ENCODE measurements at regions not wholly inside any gene's neighbourhood (a gene's known extent, or its start where the extent isn't known, plus 50 kb on each side); places are given as distances from the start of the nearest gene placed in this dataset.

GRCh38 chr12:87119713-87120112, 863.5 kb upstream of the MGAT4C start:
- no peak overlapping the region for H2AFZ ChIP-seq (ENCODE audit: insufficient read depth, low read depth, low read length, poor library complexity, severe bottlenecking)
- no peaks in the 10 kb centered on the region for H3K27me3 ChIP-seq (replicated peaks in 1 of 4; ENCODE audit: control extremely low read depth in 1 of 4, control insufficient read depth in 3 of 4, insufficient read depth in 4 of 4, low read length in 3 of 4)
- H3K4me2 ChIP-seq (replicated peaks; ENCODE audit: low read depth, low read length, poor library complexity, severe bottlenecking): no peak overlapping the region
- ChIA-PET POLR2A (no interaction called here), CTCF (no interaction called here)
- H3K4me3 Mint-ChIP-seq: no peak overlapping the region
- H3K9me3 ChIP-seq (ENCODE audit: control extremely low read depth in 1 of 3, control insufficient read depth in 2 of 3, insufficient read depth in 1 of 3, low read length in 2 of 3): peaks cover 0 to 4% (median 0%) of the 10 kb centered on the region in 3 donors
- H4K20me1 ChIP-seq (ENCODE audit: control insufficient read depth, insufficient read depth, low read length, poor library complexity, severe bottlenecking): no peaks in the 10 kb centered on the region
- no peaks in the 10 kb centered on the region for H3K9me3 Mint-ChIP-seq (ENCODE audit: insufficient read depth)
- ATAC-seq (ENCODE audit: low read depth) (no peak), DNase-seq (no peak)
- H3K4me1 Mint-ChIP-seq: no peaks in the 10 kb centered on the region
- no peaks in the 10 kb centered on the region for H3K79me2 ChIP-seq (ENCODE audit: control insufficient read depth, insufficient read depth, low read length)
- no peak overlapping the region for H3K27ac ChIP-seq (ENCODE audit: low read length in 2 of 2)
- H3K27me3 Mint-ChIP-seq: no peaks in the 10 kb centered on the region
- H3K27ac Mint-ChIP-seq: no peak overlapping the region
- TF ChIP-seq EZH2 (IDR thresholded peaks at IDR 0.05; ENCODE audit: borderline replicate concordance, insufficient read depth, low read depth, low read length, poor library complexity, severe bottlenecking): no peak
- TF ChIP-seq, protein P1, sequence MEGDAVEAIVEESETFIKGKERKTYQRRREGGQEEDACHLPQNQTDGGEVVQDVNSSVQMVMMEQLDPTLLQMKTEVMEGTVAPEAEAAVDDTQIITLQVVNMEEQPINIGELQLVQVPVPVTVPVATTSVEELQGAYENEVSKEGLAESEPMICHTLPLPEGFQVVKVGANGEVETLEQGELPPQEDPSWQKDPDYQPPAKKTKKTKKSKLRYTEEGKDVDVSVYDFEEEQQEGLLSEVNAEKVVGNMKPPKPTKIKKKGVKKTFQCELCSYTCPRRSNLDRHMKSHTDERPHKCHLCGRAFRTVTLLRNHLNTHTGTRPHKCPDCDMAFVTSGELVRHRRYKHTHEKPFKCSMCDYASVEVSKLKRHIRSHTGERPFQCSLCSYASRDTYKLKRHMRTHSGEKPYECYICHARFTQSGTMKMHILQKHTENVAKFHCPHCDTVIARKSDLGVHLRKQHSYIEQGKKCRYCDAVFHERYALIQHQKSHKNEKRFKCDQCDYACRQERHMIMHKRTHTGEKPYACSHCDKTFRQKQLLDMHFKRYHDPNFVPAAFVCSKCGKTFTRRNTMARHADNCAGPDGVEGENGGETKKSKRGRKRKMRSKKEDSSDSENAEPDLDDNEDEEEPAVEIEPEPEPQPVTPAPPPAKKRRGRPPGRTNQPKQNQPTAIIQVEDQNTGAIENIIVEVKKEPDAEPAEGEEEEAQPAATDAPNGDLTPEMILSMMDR (IDR thresholded peaks at IDR 0.05): no peak
- H3K4me3 ChIP-seq (ENCODE audit: control extremely low read depth in 1 of 5, extremely low read depth in 1 of 5, insufficient read depth in 1 of 5, low read depth in 2 of 5, low read length in 4 of 5): no peak overlapping the region
- no peak overlapping the region for H3K9ac ChIP-seq (ENCODE audit: low read length)
- intact Hi-C loops (cut with micrococcal nuclease): no loop called here
- no peaks in the 10 kb centered on the region for H3K36me3 ChIP-seq (replicated peaks in 1 of 2; ENCODE audit: control extremely low read depth in 1 of 2, control insufficient read depth in 1 of 2, extremely low read depth in 1 of 2, insufficient read depth in 2 of 2, low read length in 1 of 2)
- H3K4me1 ChIP-seq (ENCODE audit: control insufficient read depth in 2 of 2, insufficient read depth in 2 of 2, low read length in 2 of 2): no peaks in the 10 kb centered on the region

- ATAC-seq (ENCODE audit: low read depth) (no peak), DNase-seq (no peak)
- CTCF ChIA-PET: no interaction called here
- intact Hi-C loops (cut with micrococcal nuclease): no loop called here
- no peaks in the 10 kb centered on the region for H4K20me1 ChIP-seq (ENCODE audit: control insufficient read depth, insufficient read depth, low read length, poor library complexity, severe bottlenecking)
- H3K27me3 ChIP-seq (replicated peaks in 1 of 4; ENCODE audit: control extremely low read depth in 1 of 4, control insufficient read depth in 3 of 4, insufficient read depth in 4 of 4, low read length in 3 of 4): no peaks in the 10 kb centered on the region
- no peak overlapping the region for H3K4me2 ChIP-seq (replicated peaks; ENCODE audit: low read depth, low read length, poor library complexity, severe bottlenecking)
- no peaks in the 10 kb centered on the region for H3K4me1 ChIP-seq (ENCODE audit: control insufficient read depth in 2 of 2, insufficient read depth in 2 of 2, low read length in 2 of 2)
- no peak overlapping the region for H2AFZ ChIP-seq (ENCODE audit: insufficient read depth, low read depth, low read length, poor library complexity, severe bottlenecking)
- no peak overlapping the region for H3K27ac ChIP-seq (ENCODE audit: low read length in 2 of 2)
- no peak overlapping the region for H3K27ac Mint-ChIP-seq
- H3K4me3 ChIP-seq (ENCODE audit: control extremely low read depth in 1 of 5, extremely low read depth in 1 of 5, insufficient read depth in 1 of 5, low read depth in 2 of 5, low read length in 4 of 5): no peak overlapping the region
- no peaks in the 10 kb centered on the region for H3K4me1 Mint-ChIP-seq
- no CpG with 5 or more reads among the region's 1 CpG for WGBS (ENCODE audit: insufficient coverage)
- H3K9ac ChIP-seq (ENCODE audit: low read length): no peak overlapping the region
- no peaks in the 10 kb centered on the region for H3K9me3 ChIP-seq (ENCODE audit: control extremely low read depth in 1 of 3, control insufficient read depth in 2 of 3, insufficient read depth in 1 of 3, low read length in 2 of 3)
- H3K36me3 ChIP-seq (replicated peaks in 1 of 2; ENCODE audit: control extremely low read depth in 1 of 2, control insufficient read depth in 1 of 2, extremely low read depth in 1 of 2, insufficient read depth in 2 of 2, low read length in 1 of 2): no peaks in the 10 kb centered on the region
- no peaks in the 10 kb centered on the region for H3K9me3 Mint-ChIP-seq (ENCODE audit: insufficient read depth)
- H3K4me3 Mint-ChIP-seq: no peak overlapping the region
- no peaks in the 10 kb centered on the region for H3K27me3 Mint-ChIP-seq
- no peaks in the 10 kb centered on the region for H3K79me2 ChIP-seq (ENCODE audit: control insufficient read depth, insufficient read depth, low read length)
- POLR2A ChIA-PET: no interaction called here
- no peak for TF ChIP-seq EZH2 (IDR thresholded peaks at IDR 0.05; ENCODE audit: borderline replicate concordance, insufficient read depth, low read depth, low read length, poor library complexity, severe bottlenecking)
- TF ChIP-seq, protein P1 (IDR thresholded peaks at IDR 0.05): no peak
These were observed 861.3 kb upstream of the MGAT4C start for GRCh38 chr12:87117526-87117925.

Data from B cell (primary cell).